ENCODE measurements at regions not wholly inside any gene's neighbourhood (a gene's known extent, or its start where the extent isn't known, plus 50 kb on each side); places are given as distances from the start of the nearest gene placed in this dataset.
A peak's percentile ranks its signal among the peaks of the same experiment; 100 is the strongest.

DNA sequence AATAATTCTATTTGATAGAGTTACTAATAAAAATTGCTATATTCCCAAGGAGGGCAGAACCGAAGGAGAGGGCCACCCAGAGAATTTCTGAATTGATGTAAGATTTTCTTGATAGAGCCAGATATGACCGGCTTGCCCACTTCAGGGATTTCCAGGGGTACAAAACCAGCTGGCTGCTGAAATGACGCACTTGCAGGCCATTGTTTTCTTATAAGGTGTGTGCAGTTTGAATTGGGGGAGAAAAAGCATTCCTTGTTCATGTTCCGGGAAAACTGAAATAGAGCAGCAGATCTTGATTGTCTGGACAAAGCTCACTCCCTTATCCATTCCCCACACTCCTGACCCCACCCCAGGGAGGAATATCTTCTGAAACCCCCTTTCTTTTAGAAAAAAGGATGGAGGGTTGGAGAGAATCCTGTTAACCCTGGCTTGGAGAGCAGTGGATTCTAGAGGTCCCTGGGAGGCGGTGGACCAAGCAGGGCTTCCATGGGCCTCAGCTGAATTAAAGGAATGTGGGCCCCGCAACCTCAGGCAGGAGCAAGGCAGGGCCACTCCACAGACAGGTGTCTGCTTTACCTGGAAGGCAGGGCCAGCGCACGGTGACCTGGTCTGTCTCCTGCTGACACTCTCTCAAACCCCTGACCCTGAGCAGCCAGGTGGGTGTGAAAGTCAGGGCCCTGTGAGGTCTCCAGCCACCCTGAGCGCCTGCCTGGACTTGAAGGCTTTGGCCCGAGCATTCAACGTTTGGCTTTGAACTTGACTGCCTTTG is 96.4 kb downstream of the TMEM170B start:
- no peak for DNase-seq (ENCODE audit: low read depth in 2 of 3, low spot score in 1 of 3)

- no peak for DNase-seq (ENCODE audit: low read depth in 2 of 3, low spot score in 1 of 3)
Observed at GRCh38 chr6:11634948-11635347, 97.4 kb downstream of the TMEM170B start.

GRCh38 chr6:11636121-11636520 is 98.6 kb downstream of the TMEM170B start:
- DNase-seq (ENCODE audit: low read depth in 2 of 3, low spot score in 1 of 3): no peak

GRCh38 chr6:11637266-11637665 is 99.7 kb downstream of the TMEM170B start:
- no peak for DNase-seq (ENCODE audit: low read depth in 2 of 3, low spot score in 1 of 3)

- no peak for DNase-seq (ENCODE audit: low read depth in 2 of 3, low spot score in 1 of 3)
Observed at GRCh38 chr6:11639376-11640235, 102.1 kb downstream of the TMEM170B start.

GRCh38 chr6:11640486-11640885 is 102.9 kb downstream of the TMEM170B start:
- DNase-seq (ENCODE audit: low read depth in 2 of 3, low spot score in 1 of 3): no peak

DNA sequence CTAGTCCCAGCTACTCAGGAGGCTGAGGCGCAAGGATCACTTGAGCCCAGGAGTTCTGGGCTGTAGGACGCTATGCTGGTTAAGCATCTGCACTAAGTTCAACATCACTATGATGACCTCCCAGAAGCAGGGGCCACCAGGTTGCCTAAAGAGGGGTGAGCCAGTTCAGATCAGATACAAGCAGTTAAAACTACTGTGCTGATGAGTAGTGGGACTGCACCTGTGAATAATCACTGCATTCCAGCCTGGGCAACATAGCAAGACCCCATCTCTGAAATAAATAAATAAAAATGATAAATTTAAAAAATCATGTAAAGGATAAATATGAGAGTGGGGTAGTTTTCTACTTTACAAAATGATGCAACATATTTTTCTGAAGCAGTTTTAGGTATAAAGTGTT is 106.5 kb downstream of the TMEM170B start:
- DNase-seq (ENCODE audit: low read depth in 2 of 3, low spot score in 1 of 3): no peak

GRCh38 chr6:11644601-11645000 is 107.1 kb downstream of the TMEM170B start:
- DNase-seq (ENCODE audit: low read depth in 2 of 3, low spot score in 1 of 3): no peak

- DNase-seq (ENCODE audit: low read depth in 2 of 3, low spot score in 1 of 3): no peak
Observed at GRCh38 chr6:11645016-11645415, 107.5 kb downstream of the TMEM170B start.

DNA sequence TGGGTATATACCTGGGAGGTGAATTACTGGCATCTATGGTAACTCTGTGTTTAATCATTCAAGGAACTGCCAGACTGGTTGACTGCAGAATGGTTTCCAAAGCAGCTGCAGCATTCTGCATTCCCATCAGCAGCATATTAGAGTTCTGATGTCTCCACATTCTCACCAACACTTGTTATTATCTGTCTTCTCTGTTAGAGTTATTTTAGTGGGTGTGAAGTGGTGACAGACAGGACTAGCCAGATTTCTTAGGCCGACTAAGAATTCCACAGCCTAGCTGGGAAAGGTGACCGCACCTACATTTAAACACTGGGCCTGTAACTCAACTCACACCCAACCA is 110.9 kb downstream of the TMEM170B start:
- no peak for DNase-seq (ENCODE audit: low read depth in 2 of 3, low spot score in 1 of 3)

GRCh38 chr6:11648889-11649288 is 111.3 kb downstream of the TMEM170B start:
- DNase-seq (ENCODE audit: low read depth in 2 of 3, low spot score in 1 of 3): no peak

DNA sequence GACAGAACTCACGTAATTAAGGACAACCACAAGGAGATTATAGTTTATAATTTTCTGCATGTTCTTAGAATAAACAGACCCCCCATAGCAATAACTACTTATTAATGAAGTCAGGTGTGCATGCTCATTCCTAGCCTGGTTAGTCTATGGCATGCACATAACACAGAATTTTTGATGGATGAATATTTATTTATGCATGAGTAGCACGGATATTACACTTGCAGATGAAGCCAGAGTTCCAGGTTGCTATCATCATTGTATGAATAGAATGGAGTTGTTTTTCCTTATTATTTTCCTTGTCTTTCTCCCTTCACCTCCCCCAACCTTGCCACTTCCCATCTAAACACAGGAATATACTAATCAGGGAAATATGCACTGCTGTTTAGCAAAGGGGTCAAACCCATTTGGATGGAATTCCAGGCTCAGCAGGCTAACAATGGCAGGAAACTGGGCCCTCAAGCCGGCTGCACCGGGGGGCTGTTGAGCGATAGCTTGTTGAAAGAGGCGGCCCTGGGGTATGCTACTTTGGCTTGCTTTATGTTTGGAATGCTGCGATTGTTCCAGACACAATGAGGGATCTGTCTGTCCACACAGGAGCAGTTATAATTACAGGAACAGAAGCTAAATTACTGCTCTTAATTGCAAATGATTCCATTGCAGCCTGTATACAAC is 112.6 kb downstream of the TMEM170B start:
- no peak for DNase-seq (ENCODE audit: low read depth in 2 of 3, low spot score in 1 of 3)

GRCh38 chr6:11650711-11651110 is 113.2 kb downstream of the TMEM170B start:
- no peak for DNase-seq (ENCODE audit: low read depth in 2 of 3, low spot score in 1 of 3)

DNA sequence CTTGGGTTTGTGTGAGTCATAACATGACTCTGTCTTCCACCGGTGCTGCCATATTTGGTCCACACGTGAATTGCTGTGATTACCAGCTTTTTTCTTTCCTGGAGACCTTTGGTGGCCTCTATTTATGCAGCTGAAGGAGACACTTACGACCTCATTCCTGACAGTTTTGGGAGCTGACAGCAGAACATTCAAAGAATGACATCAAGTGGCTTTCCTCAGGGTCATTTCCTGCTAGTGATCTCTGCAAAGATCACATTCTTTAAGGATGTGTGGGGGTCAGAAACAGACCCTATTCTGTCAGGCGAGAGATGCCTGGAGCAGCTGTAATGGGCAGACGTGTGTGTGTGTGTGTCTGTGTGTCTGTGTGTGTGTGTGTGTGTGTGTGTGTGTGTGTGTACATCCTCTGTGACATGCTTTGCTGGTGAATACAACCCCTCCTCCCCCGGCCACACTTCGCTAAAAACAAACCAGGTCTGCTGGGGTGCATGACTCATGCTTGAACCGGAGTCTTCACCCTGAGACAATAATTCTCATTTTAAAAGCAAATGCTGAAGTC is 115.6 kb downstream of the TMEM170B start:
- peak; percentile 15 to 20 (median 15) for DNase-seq (ENCODE audit: low read depth in 2 of 3, low spot score in 1 of 3)

DNA sequence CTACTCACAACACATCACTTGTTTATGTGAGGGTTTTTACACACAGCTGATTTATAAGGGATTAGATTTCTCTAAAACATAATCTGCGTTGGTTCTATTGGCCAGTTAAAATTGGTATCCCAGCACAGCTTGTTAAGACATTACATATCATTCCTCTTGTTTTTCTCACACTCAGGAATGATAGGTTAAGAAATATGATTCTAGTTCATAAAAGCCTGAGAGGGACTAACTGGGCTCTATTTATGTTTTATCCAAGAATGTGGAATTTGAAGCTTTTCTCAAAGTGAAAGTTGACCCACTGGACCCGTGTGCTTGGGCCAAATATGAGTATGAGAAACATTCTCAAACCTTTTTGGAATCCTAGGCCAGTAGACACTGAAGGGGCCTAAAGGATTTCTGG is 117.3 kb downstream of the TMEM170B start:
- no peak for DNase-seq (ENCODE audit: low read depth in 2 of 3, low spot score in 1 of 3)

DNA sequence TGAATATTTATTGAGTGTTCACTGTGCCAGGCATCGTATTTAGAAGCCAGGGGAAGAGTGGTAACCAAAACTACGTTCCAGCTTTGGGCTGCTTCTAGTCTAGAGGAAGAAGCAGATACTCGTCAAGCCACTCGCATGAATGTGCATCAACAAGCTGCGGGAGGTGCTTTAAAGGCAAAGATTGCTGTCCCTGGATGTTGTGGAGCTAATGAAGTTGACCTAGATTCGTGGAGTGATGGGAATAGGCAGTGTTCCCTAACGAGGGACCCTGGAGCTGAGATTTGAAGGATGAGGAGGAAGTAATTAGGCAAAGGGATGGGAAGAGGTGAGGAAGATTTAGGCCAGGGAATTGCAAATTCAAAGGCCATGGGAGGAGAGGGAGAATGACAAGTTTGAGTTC is 118.9 kb downstream of the TMEM170B start:
- no peak for DNase-seq (ENCODE audit: low read depth in 2 of 3, low spot score in 1 of 3)

- no peak for DNase-seq (ENCODE audit: low read depth in 2 of 3, low spot score in 1 of 3)
Observed at GRCh38 chr6:11659757-11660156, 118.8 kb downstream of the ADTRP start.

GRCh38 chr6:11662323-11662722 is 116.3 kb downstream of the ADTRP start:
- no peak for DNase-seq (ENCODE audit: low read depth in 2 of 3, low spot score in 1 of 3)

DNA sequence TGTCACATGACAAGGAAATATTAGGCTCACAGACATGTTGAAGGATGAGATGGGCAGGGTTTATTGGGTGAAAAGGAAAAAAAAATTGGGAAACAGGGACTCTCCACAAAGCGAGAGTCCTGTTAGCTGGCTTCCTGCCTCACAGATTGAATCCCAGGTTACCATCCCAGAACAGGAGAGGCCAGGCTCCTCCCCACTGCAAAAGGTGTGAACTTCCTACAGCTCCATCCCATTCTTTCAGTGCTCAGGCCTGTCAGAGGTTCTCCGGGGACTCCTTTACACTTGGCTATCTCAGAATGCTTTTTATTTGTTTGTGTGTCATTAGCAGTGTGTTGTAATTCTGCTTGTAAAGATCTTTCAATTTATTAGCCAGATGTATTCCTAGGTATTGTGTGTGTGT is 115.1 kb downstream of the ADTRP start:
- DNase-seq (ENCODE audit: low read depth in 2 of 3, low spot score in 1 of 3): no peak
